Activated naive CD4-positive, alpha-beta T cell treated with anti-CD3 and anti-CD28 coated beads for 36 hours (primary cell): ENCODE measurements at regions not wholly inside any gene's neighbourhood (a gene's known extent, or its start where the extent isn't known, plus 50 kb on each side); places are given as distances from the start of the nearest gene placed in this dataset.
"Not testable (repeated sequence)": the region's sequence is repeated elsewhere in the genome, so short reads cannot be mapped to it uniquely, and the experiment has no call there.

Experiments used
- CTCF ChIA-PET: fragments of 350-600 bp; sonication (Branson Sonifier 250); formaldehyde crosslinking; loops from one replicate; lab custom pipeline; 2021; ENCODE audit warnings: antibody characterized with exemption; lab: Charles Lee
- DNase-seq: peaks from one replicate; pipeline ENCODE4 v3.0.0-alpha.2; 2020
- H3K27ac Mint-ChIP-seq: one replicate; pipeline ENCODE4 v1.8.0; 2021; ENCODE audit warnings: mild to moderate bottlenecking, mixed read lengths
- H3K27me3 Mint-ChIP-seq: one replicate; pipeline ENCODE4 v1.8.0; 2021; ENCODE audit warnings: low read depth, mixed read lengths
- H3K36me3 Mint-ChIP-seq: one replicate; pipeline ENCODE4 v1.8.0; 2021; ENCODE audit warnings: low read depth, mixed read lengths
- H3K4me1 Mint-ChIP-seq: one replicate; pipeline ENCODE4 v1.8.0; 2021; ENCODE audit warnings: low read depth, mixed read lengths
- H3K4me3 Mint-ChIP-seq: one replicate; pipeline ENCODE4 v1.8.0; 2021; ENCODE audit warnings: mild to moderate bottlenecking, moderate library complexity, mixed read lengths
- H3K9me3 Mint-ChIP-seq: one replicate; pipeline ENCODE4 v1.8.0; 2021; ENCODE audit warnings: mixed read lengths
- intact Hi-C: fragments of 100-400 bp; cut with micrococcal nuclease; formaldehyde crosslinking; loops from one replicate; pipeline ENCODE4 v1.15.1; 2023

GRCh38 chr3:84685467-84685866 is 273.3 kb upstream of the CADM2 start:
- peaks cover 6% of the 10 kb centered on the region for H3K9me3 Mint-ChIP-seq
- H3K36me3 Mint-ChIP-seq = no peaks in the 10 kb centered on the region
- H3K4me1 Mint-ChIP-seq = no peaks in the 10 kb centered on the region
- no peak for DNase-seq
- no peak overlapping the region for H3K27ac Mint-ChIP-seq
- no peaks in the 10 kb centered on the region for H3K27me3 Mint-ChIP-seq
- H3K4me3 Mint-ChIP-seq = no peak overlapping the region
- CTCF ChIA-PET = no interaction called here
- intact Hi-C loops = no loop called here

- CTCF ChIA-PET = no interaction called here
- no peaks in the 10 kb centered on the region for H3K36me3 Mint-ChIP-seq
- no peak overlapping the region for H3K27ac Mint-ChIP-seq
- H3K9me3 Mint-ChIP-seq = peaks cover 5% of the 10 kb centered on the region
- no peak overlapping the region for H3K4me3 Mint-ChIP-seq
- no peaks in the 10 kb centered on the region for H3K4me1 Mint-ChIP-seq
- no peak for DNase-seq
- intact Hi-C loops = no loop called here
- H3K27me3 Mint-ChIP-seq = no peaks in the 10 kb centered on the region
Observed at GRCh38 chr3:84692261-84692660, 266.5 kb upstream of the CADM2 start.

- CTCF ChIA-PET, H3K27ac Mint-ChIP-seq, H3K36me3 Mint-ChIP-seq, DNase-seq, H3K4me1 Mint-ChIP-seq, H3K27me3 Mint-ChIP-seq, intact Hi-C loops, H3K4me3 Mint-ChIP-seq: not testable (repeated sequence)
- H3K9me3 Mint-ChIP-seq = peaks cover 26% of the 10 kb centered on the region
Observed at GRCh38 chr3:84710288-84710687, 248.5 kb upstream of the CADM2 start.

- no peaks in the 10 kb centered on the region for H3K27me3 Mint-ChIP-seq
- no peak overlapping the region for H3K4me3 Mint-ChIP-seq
- H3K36me3 Mint-ChIP-seq = no peaks in the 10 kb centered on the region
- H3K4me1 Mint-ChIP-seq = no peaks in the 10 kb centered on the region
- no peak for DNase-seq
- H3K9me3 Mint-ChIP-seq = peaks cover 21% of the 10 kb centered on the region
- CTCF ChIA-PET = no interaction called here
- intact Hi-C loops = no loop called here
- H3K27ac Mint-ChIP-seq = no peak overlapping the region
Observed at GRCh38 chr3:84717894-84718293, 240.9 kb upstream of the CADM2 start.

GRCh38 chr3:84724877-84725276 is 233.9 kb upstream of the CADM2 start:
- Mint-ChIP-seq H3K36me3 (no peaks in the 10 kb centered on the region), H3K27ac (no peak overlapping the region), H3K27me3 (no peaks in the 10 kb centered on the region), H3K4me3 (no peak overlapping the region), H3K9me3 (peaks cover 13% of the 10 kb centered on the region), H3K4me1 (no peaks in the 10 kb centered on the region)
- no peak for DNase-seq
- intact Hi-C loops = no loop called here
- CTCF ChIA-PET = no interaction called here

GRCh38 chr3:84727616-84728015 is 231.2 kb upstream of the CADM2 start:
- intact Hi-C loops = no loop called here
- Mint-ChIP-seq H3K4me3 (no peak overlapping the region), H3K27ac (no peak overlapping the region), H3K27me3 (no peaks in the 10 kb centered on the region), H3K4me1 (no peaks in the 10 kb centered on the region), H3K9me3 (peaks cover 6% of the 10 kb centered on the region), H3K36me3 (no peaks in the 10 kb centered on the region)
- no peak for DNase-seq
- CTCF ChIA-PET = no interaction called here

- H3K4me1 Mint-ChIP-seq, H3K36me3 Mint-ChIP-seq, DNase-seq, H3K27ac Mint-ChIP-seq, intact Hi-C loops, H3K9me3 Mint-ChIP-seq, H3K4me3 Mint-ChIP-seq, CTCF ChIA-PET, H3K27me3 Mint-ChIP-seq: not testable (repeated sequence)
Observed at GRCh38 chr3:84734731-84735130, 224.1 kb upstream of the CADM2 start.

- no peaks in the 10 kb centered on the region for H3K27me3 Mint-ChIP-seq
- peaks cover 9% of the 10 kb centered on the region for H3K9me3 Mint-ChIP-seq
- intact Hi-C loops = no loop called here
- no peak overlapping the region for H3K27ac Mint-ChIP-seq
- no peaks in the 10 kb centered on the region for H3K4me1 Mint-ChIP-seq
- H3K36me3 Mint-ChIP-seq = no peaks in the 10 kb centered on the region
- no peak for DNase-seq
- H3K4me3 Mint-ChIP-seq = no peak overlapping the region
- CTCF ChIA-PET = no interaction called here
Observed at GRCh38 chr3:84738086-84738485, 220.7 kb upstream of the CADM2 start.

GRCh38 chr3:84742915-84743425 is 215.8 kb upstream of the CADM2 start:
- H3K27me3 Mint-ChIP-seq = no peaks in the 10 kb centered on the region
- peaks cover 4% of the 10 kb centered on the region for H3K9me3 Mint-ChIP-seq
- no peak overlapping the region for H3K4me3 Mint-ChIP-seq
- CTCF ChIA-PET = no interaction called here
- intact Hi-C loops = no loop called here
- H3K27ac Mint-ChIP-seq = no peak overlapping the region
- no peaks in the 10 kb centered on the region for H3K36me3 Mint-ChIP-seq
- DNase-seq = no peak
- H3K4me1 Mint-ChIP-seq = no peaks in the 10 kb centered on the region

- H3K4me3 Mint-ChIP-seq = no peak overlapping the region
- no peaks in the 10 kb centered on the region for H3K36me3 Mint-ChIP-seq
- intact Hi-C loops = no loop called here
- peaks cover 4% of the 10 kb centered on the region for H3K9me3 Mint-ChIP-seq
- no peaks in the 10 kb centered on the region for H3K4me1 Mint-ChIP-seq
- DNase-seq = no peak
- CTCF ChIA-PET = no interaction called here
- no peaks in the 10 kb centered on the region for H3K27me3 Mint-ChIP-seq
- no peak overlapping the region for H3K27ac Mint-ChIP-seq
Observed at GRCh38 chr3:84744130-84744529, 214.7 kb upstream of the CADM2 start.

- Mint-ChIP-seq H3K9me3 (peaks cover 7% of the 10 kb centered on the region), H3K27me3 (no peaks in the 10 kb centered on the region), H3K27ac (no peak overlapping the region), H3K36me3 (no peaks in the 10 kb centered on the region), H3K4me3 (no peak overlapping the region), H3K4me1 (no peaks in the 10 kb centered on the region)
- DNase-seq = no peak
- intact Hi-C loops = no loop called here
- CTCF ChIA-PET = no interaction called here
Observed at GRCh38 chr3:84755860-84756259, 202.9 kb upstream of the CADM2 start.

- H3K9me3 Mint-ChIP-seq = peaks cover 15% of the 10 kb centered on the region
- CTCF ChIA-PET = no interaction called here
- H3K36me3 Mint-ChIP-seq = no peaks in the 10 kb centered on the region
- H3K27me3 Mint-ChIP-seq = no peaks in the 10 kb centered on the region
- H3K27ac Mint-ChIP-seq = no peak overlapping the region
- no peaks in the 10 kb centered on the region for H3K4me1 Mint-ChIP-seq
- H3K4me3 Mint-ChIP-seq = no peak overlapping the region
- intact Hi-C loops = no loop called here
- no peak for DNase-seq
Observed at GRCh38 chr3:84759361-84759760, 199.4 kb upstream of the CADM2 start.

GRCh38 chr3:84772841-84773240 is 185.9 kb upstream of the CADM2 start:
- H3K9me3 Mint-ChIP-seq = peaks cover 13% of the 10 kb centered on the region
- CTCF ChIA-PET = no interaction called here
- H3K27me3 Mint-ChIP-seq = no peaks in the 10 kb centered on the region

GRCh38 chr3:84783281-84783680 is 175.5 kb upstream of the CADM2 start:
- Mint-ChIP-seq H3K36me3 (no peaks in the 10 kb centered on the region), H3K27me3 (no peaks in the 10 kb centered on the region), H3K9me3 (peaks cover 2% of the 10 kb centered on the region), H3K27ac (no peak overlapping the region), H3K4me3 (no peak overlapping the region), H3K4me1 (no peaks in the 10 kb centered on the region)
- no peak for DNase-seq
- intact Hi-C loops = no loop called here
- CTCF ChIA-PET = no interaction called here

More at GRCh38 chr3:84772841-84773240, 185.9 kb upstream of the CADM2 start:
- Mint-ChIP-seq H3K4me3 (no peak overlapping the region), H3K36me3 (no peaks in the 10 kb centered on the region), H3K27ac (no peak overlapping the region), H3K4me1 (no peaks in the 10 kb centered on the region)
- intact Hi-C loops = no loop called here
- DNase-seq = no peak
